GM18502 (cell line): ENCODE measurements at regions not wholly inside any gene's neighbourhood (a gene's known extent, or its start where the extent isn't known, plus 50 kb on each side); places are given as distances from the start of the nearest gene placed in this dataset.

Experiments
- ATAC-seq: cut with Tn5 transposase; IDR thresholded peaks from one replicate; pipeline ENCODE4 v1.9.1; 2021; ENCODE audit warnings: mild to moderate bottlenecking; ENCODE audit not compliant: unreplicated experiment, poor library complexity

- ATAC-seq, result no peak
Measured at GRCh38 chr5:68550015-68550414, 334.5 kb downstream of the PIK3R1 start.

GRCh38 chr5:68551436-68551835, 335.9 kb downstream of the PIK3R1 start:
- ATAC-seq, result no peak

GRCh38 chr5:68554571-68555279, 339.2 kb downstream of the PIK3R1 start:
- no peak for ATAC-seq

GRCh38 chr5:68555907-68556681, 340.5 kb downstream of the PIK3R1 start:
- ATAC-seq, result no peak

- no peak for ATAC-seq
Measured at GRCh38 chr5:68557162-68557936, 341.8 kb downstream of the PIK3R1 start.

- no peak for ATAC-seq
Measured at GRCh38 chr5:68562308-68562707, 346.8 kb downstream of the PIK3R1 start.

GRCh38 chr5:68565427-68565826, 349.9 kb downstream of the PIK3R1 start:
- peak; percentile 94 for ATAC-seq

- ATAC-seq, result no peak
Measured at GRCh38 chr5:68576805-68577204, 361.2 kb downstream of the PIK3R1 start.

- no peak for ATAC-seq
Measured at GRCh38 chr5:68582284-68582683, 366.7 kb downstream of the PIK3R1 start.

GRCh38 chr5:68587171-68587570, 371.6 kb downstream of the PIK3R1 start:
- no peak for ATAC-seq

- ATAC-seq, result no peak
Measured at GRCh38 chr5:68591850-68592249, 376.3 kb downstream of the PIK3R1 start.

GRCh38 chr5:68592351-68592750, 376.8 kb downstream of the PIK3R1 start:
- no peak for ATAC-seq

GRCh38 chr5:68593211-68593671, 377.7 kb downstream of the PIK3R1 start:
- ATAC-seq, result no peak

- no peak for ATAC-seq
Measured at GRCh38 chr5:68612972-68613371, 397.4 kb downstream of the PIK3R1 start.

- ATAC-seq, result no peak
Measured at GRCh38 chr5:68618501-68618900, 402.9 kb downstream of the PIK3R1 start.

GRCh38 chr5:68627001-68627400, 411.4 kb downstream of the PIK3R1 start:
- ATAC-seq, result no peak

- ATAC-seq, result no peak
Measured at GRCh38 chr5:68628082-68628814, 412.7 kb downstream of the PIK3R1 start.

GRCh38 chr5:68630354-68630753, 414.8 kb downstream of the PIK3R1 start:
- no peak for ATAC-seq

- no peak for ATAC-seq
Measured at GRCh38 chr5:68631884-68632283, 416.3 kb downstream of the PIK3R1 start.

GRCh38 chr5:68641211-68641610, 425.7 kb downstream of the PIK3R1 start:
- ATAC-seq, result peak; percentile 56
